ENCODE measurements at regions not wholly inside any gene's neighbourhood (a gene's known extent, or its start where the extent isn't known, plus 50 kb on each side); places are given as distances from the start of the nearest gene placed in this dataset.

DNA sequence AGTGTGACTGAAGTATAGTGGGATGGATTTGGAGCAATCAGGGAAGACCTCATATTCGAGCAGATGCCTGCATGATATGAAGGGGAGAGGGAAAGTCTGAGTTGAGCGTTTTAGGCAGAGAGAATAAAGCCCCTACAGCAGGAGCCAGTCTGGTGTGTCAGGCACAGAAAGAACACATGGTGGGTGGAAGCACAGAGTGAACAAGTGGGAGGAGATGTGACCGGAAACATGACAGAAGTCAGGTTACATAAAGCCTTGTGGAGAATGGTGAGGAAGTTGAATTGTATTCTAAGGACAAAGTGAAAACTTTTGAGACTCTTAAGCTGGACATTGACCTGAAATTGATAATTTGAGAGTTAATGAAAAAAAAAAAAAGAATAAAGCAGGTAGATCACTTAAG, 541.0 kb downstream of the PLOD2 start:
- H3K36me3 Mint-ChIP-seq, result no peaks in the 10 kb centered on the region
- no peak for TF ChIP-seq CTCF (conservative IDR thresholded peaks at IDR 0.05)
- no peaks in the 10 kb centered on the region for H3K9me3 Mint-ChIP-seq
- no peak overlapping the region for H3K4me3 Mint-ChIP-seq
- H3K27ac Mint-ChIP-seq, result no peak overlapping the region
- no peaks in the 10 kb centered on the region for H3K4me1 Mint-ChIP-seq (ENCODE audit: unreplicated experiment)
- H3K27me3 Mint-ChIP-seq, result no peaks in the 10 kb centered on the region
- no peak for DNase-seq (ENCODE audit: extremely low spot score, unreplicated experiment)

GRCh38 chr3:145620486-145620885, 540.5 kb downstream of the PLOD2 start:
- no peak overlapping the region for H3K27ac Mint-ChIP-seq
- H3K36me3 Mint-ChIP-seq, result no peaks in the 10 kb centered on the region
- no peaks in the 10 kb centered on the region for H3K27me3 Mint-ChIP-seq
- DNase-seq (ENCODE audit: extremely low spot score, unreplicated experiment), result no peak
- no peak overlapping the region for H3K4me3 Mint-ChIP-seq
- no peak for TF ChIP-seq CTCF (conservative IDR thresholded peaks at IDR 0.05)
- no peaks in the 10 kb centered on the region for H3K9me3 Mint-ChIP-seq
- no peaks in the 10 kb centered on the region for H3K4me1 Mint-ChIP-seq (ENCODE audit: unreplicated experiment)

GRCh38 chr3:145623349-145623748, 537.6 kb downstream of the PLOD2 start:
- no peak for TF ChIP-seq CTCF (conservative IDR thresholded peaks at IDR 0.05)
- Mint-ChIP-seq H3K27me3 (no peaks in the 10 kb centered on the region), H3K27ac (no peak overlapping the region), H3K4me3 (no peak overlapping the region), H3K9me3 (no peaks in the 10 kb centered on the region), H3K36me3 (no peaks in the 10 kb centered on the region), H3K4me1 (ENCODE audit: unreplicated experiment) (no peaks in the 10 kb centered on the region)
- no peak for DNase-seq (ENCODE audit: extremely low spot score, unreplicated experiment)

DNA sequence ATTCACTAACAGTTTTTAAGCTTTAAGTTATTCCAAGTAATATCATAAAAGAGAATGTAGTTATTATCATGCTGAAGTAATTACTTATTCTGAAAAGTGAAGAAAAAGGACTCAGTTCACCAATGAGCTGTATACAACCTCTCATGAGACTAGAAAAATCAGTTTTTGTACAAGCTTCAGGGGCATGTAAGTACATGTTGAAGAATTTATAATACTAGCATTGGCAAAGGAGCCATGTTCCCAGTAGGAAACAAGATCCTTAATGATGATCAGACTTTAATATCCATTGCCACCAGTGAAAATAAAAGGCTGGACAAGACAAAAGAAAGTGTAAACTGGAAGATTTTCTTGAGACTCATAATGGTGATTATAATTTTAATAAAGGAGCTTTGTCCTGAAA, 532.8 kb downstream of the PLOD2 start:
- H3K4me1 Mint-ChIP-seq (ENCODE audit: unreplicated experiment), result no peaks in the 10 kb centered on the region
- H3K27me3 Mint-ChIP-seq, result no peaks in the 10 kb centered on the region
- no peak for DNase-seq (ENCODE audit: extremely low spot score, unreplicated experiment)
- H3K4me3 Mint-ChIP-seq, result no peak overlapping the region
- no peak overlapping the region for H3K27ac Mint-ChIP-seq
- TF ChIP-seq CTCF (conservative IDR thresholded peaks at IDR 0.05), result no peak
- peaks cover 10% of the 10 kb centered on the region for H3K9me3 Mint-ChIP-seq
- H3K36me3 Mint-ChIP-seq, result no peaks in the 10 kb centered on the region

DNA sequence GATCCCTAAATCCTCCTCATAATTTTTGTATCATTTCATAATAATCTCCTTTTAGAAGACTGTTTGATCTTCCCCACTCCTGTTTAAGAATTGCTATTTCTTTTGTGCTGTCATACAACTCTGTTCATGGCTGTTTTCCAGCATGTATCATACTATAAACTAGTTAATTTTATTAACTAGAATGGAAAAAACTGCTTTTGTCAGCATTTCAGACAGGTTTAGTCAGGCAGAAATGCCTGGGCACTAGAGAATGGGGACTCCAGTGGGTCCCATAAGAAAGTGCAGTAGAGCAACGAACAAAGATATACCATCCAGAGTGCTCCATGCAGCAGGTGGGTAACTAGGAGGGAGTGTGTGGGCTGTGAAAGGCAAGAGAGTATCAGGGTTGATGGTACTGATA, 523.9 kb downstream of the PLOD2 start:
- Mint-ChIP-seq H3K27me3 (no peaks in the 10 kb centered on the region), H3K9me3 (peaks cover 6% of the 10 kb centered on the region), H3K4me3 (no peak overlapping the region), H3K27ac (no peak overlapping the region), H3K4me1 (ENCODE audit: unreplicated experiment) (no peaks in the 10 kb centered on the region), H3K36me3 (no peaks in the 10 kb centered on the region)
- no peak for TF ChIP-seq CTCF (conservative IDR thresholded peaks at IDR 0.05)
- no peak for DNase-seq (ENCODE audit: extremely low spot score, unreplicated experiment)

DNA sequence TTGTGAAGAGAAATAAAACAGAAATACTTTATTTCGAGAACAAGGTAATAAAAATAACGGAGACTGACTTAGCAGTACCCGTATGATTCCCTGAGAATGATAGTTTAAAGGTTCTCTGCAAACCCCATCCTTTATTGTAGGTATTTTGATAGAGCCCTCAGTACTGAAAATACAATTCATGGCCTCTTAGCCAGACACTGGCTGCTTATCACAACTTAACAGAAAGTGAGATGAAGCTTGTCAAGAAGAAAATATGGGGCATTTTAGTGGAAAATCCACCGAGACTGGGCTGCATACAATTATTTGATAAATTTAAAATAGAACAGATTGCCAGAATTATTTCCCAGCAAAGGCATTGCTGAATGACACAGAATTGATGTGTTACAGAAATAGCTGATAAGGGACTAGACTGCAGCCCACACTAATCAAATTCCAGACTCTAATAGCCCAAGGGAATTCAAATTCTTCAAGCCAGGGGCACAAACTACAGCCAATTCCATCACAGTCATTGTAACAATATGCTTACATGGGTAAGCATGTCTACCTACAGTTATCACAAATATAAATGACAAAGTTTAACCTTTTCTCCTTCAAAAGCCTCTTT, 521.9 kb downstream of the PLOD2 start:
- Mint-ChIP-seq H3K4me3 (no peak overlapping the region), H3K36me3 (no peaks in the 10 kb centered on the region), H3K9me3 (no peaks in the 10 kb centered on the region), H3K27me3 (no peaks in the 10 kb centered on the region), H3K4me1 (ENCODE audit: unreplicated experiment) (no peaks in the 10 kb centered on the region), H3K27ac (no peak overlapping the region)
- DNase-seq (ENCODE audit: extremely low spot score, unreplicated experiment), result no peak
- TF ChIP-seq CTCF (conservative IDR thresholded peaks at IDR 0.05), result no peak
